Pons (tissue), 1 donor: ENCODE measurements at regions not wholly inside any gene's neighbourhood (a gene's known extent, or its start where the extent isn't known, plus 50 kb on each side); places are given as distances from the start of the nearest gene placed in this dataset.

Source experiments
- DNase-seq: peaks from one replicate; pipeline ENCODE4 v3.0.0-alpha.2; 2016; ENCODE audit warnings: low spot score

- DNase-seq: no peak
Observed at GRCh38 chr5:69033690-69034089, 60.1 kb upstream of the SLC30A5 start.

DNA sequence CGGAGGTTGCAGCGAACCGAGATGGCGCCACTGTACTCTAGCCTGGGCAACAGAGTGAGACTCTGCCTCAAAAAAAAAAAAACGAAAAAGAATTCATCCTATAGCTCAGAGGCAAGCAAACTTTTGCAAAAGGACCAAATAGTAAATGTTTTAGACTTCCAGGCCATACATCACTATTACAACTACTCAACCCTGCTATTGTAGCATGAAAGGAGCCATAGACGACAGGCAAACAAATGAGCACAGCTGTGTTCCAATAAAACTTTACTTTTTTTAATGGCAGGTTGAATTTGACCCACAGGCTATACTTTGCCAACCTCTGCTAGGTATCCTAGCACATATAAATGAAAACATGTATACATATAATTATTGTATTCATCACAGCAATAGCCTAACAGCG is 58.9 kb upstream of the SLC30A5 start:
- DNase-seq: no peak

- no peak for DNase-seq
Observed at GRCh38 chr5:69035665-69036064, 58.1 kb upstream of the SLC30A5 start.

DNA sequence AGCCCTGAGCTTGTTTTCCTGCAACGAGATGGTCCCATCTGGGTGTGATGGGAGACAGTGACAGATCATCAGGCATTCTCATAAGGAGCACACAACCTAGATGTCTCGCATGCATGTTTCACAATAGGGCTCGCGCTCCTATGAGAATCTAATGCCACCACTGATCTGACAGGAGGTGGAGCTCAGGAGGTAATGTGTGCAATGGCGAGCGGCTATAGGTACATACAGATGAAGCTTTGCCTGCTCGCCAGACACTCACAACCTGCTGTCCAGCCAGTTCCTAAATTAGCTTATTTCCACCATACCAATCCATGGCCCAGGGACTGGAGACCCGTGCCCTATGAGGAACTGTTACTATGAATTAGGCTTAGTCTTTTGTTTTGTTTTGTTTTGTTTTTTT is 55.3 kb upstream of the SLC30A5 start:
- no peak for DNase-seq

DNA sequence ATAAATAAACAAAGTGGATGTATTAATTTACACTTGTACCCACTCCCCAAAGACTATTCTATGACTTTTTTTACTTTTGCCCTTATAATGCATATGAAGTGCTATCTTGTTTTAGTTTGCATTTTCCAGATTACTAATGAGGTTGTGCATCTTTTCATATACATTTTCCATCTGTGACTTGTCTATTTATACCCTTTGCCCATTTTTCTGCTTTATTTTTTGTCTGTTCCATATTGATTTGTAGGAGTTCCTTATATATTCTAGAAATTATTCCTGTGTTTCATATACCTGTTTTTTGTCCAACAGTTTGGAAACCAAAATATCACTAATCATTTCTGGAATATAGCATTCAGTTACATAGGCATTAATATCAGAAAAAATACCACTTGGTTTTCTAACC is 54.0 kb upstream of the SLC30A5 start:
- DNase-seq: no peak

DNA sequence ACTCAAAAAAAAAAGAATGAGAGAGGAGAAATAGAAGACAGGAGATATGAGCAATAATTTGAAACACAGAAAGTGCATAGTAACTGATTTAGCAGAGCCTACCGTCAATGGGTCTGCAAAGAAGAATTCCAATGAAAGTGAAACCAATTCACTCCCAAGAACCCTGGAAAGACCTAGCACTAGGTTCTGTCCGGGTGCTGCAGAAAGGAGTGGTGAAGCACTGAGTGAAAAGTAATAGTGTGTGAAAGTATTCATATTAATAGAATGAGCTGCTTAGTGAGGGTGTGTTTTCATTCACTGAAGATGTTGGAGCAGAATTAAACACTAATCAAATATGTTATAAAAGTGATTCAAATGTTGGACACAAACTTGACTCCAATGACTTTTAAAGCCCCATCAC is 51.3 kb upstream of the SLC30A5 start:
- no peak for DNase-seq

- peak; percentile 99 for DNase-seq
Observed at GRCh38 chr5:69042915-69043654, 50.7 kb upstream of the SLC30A5 start.

DNA sequence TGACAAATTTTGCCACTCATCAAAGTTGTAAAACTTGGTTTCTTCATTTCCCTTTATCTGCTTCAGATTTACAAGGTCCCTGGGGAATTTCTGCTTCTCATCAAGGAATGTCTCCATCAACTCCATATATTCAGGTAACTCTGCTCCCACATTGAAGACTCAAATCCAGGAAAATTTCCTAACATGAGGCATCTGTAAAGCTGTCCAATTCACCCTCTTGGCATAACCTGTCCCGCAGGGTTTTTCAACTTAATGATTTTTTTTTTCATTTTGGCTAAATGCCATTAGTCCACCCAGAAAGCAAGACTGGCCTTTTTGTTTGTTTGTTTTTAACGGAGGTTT is 50.2 kb upstream of the SLC30A5 start:
- DNase-seq: no peak
